Astrocyte (in vitro differentiated cells and primary cell): ENCODE measurements at regions not wholly inside any gene's neighbourhood (a gene's known extent, or its start where the extent isn't known, plus 50 kb on each side); places are given as distances from the start of the nearest gene placed in this dataset.

Experiments
- CTCF ChIP-seq: IDR thresholded peaks from 2 replicates; pipeline ENCODE4 v1.5.1; 2011; ENCODE audit warnings: low read depth, mild to moderate bottlenecking, inconsistent platforms, low read length, moderate library complexity; ENCODE audit not compliant: insufficient read depth
- EZH2 ChIP-seq: IDR thresholded peaks from 2 replicates; pipeline ENCODE4 v1.6.1; 2012; ENCODE audit warnings: mild to moderate bottlenecking, low read length, inconsistent platforms; ENCODE audit not compliant: insufficient read depth

GRCh38 chr12:126067626-126068329, 1002.5 kb downstream of the AACS start:
- TF ChIP-seq CTCF (no peak), EZH2 (no peak)
